ENCODE measurements at regions not wholly inside any gene's neighbourhood (a gene's known extent, or its start where the extent isn't known, plus 50 kb on each side); places are given as distances from the start of the nearest gene placed in this dataset.

GRCh38 chr2:42969231-42970150 lies 177.1 kb upstream of the HAAO start:
- DNase-seq = no peak

GRCh38 chr2:42967959-42968674 lies 175.7 kb upstream of the HAAO start:
- no peak for DNase-seq

- no peak for DNase-seq
These were observed 173.5 kb upstream of the HAAO start for GRCh38 chr2:42965910-42966309.

GRCh38 chr2:42965196-42965595 lies 172.8 kb upstream of the HAAO start:
- no peak for DNase-seq

GRCh38 chr2:42964439-42965083 lies 172.2 kb upstream of the HAAO start:
- DNase-seq = no peak

- no peak for DNase-seq
These were observed 171.2 kb upstream of the HAAO start for GRCh38 chr2:42963452-42964068.

- no peak for DNase-seq
These were observed 170.1 kb upstream of the HAAO start for GRCh38 chr2:42962508-42962953.

- no peak for DNase-seq
These were observed 169.6 kb upstream of the HAAO start for GRCh38 chr2:42961961-42962360.

- DNase-seq = no peak
These were observed 169.0 kb upstream of the HAAO start for GRCh38 chr2:42961385-42961811.

- no peak for DNase-seq
These were observed 168.4 kb upstream of the HAAO start for GRCh38 chr2:42960842-42961180.

GRCh38 chr2:42960002-42960841 lies 167.8 kb upstream of the HAAO start:
- no peak for DNase-seq

GRCh38 chr2:42959234-42960001 lies 167.0 kb upstream of the HAAO start:
- no peak for DNase-seq

- DNase-seq = no peak
These were observed 166.4 kb upstream of the HAAO start for GRCh38 chr2:42958741-42959233.

- DNase-seq = no peak
These were observed 165.5 kb upstream of the HAAO start for GRCh38 chr2:42957861-42958301.

- no peak for DNase-seq
These were observed 164.9 kb upstream of the HAAO start for GRCh38 chr2:42957109-42957860.

- DNase-seq = no peak
These were observed 162.0 kb upstream of the HAAO start for GRCh38 chr2:42954227-42954962.

GRCh38 chr2:42953216-42953615 lies 160.8 kb upstream of the HAAO start:
- no peak for DNase-seq

GRCh38 chr2:42951263-42951938 lies 159.0 kb upstream of the HAAO start:
- DNase-seq = no peak

- DNase-seq = no peak
These were observed 156.7 kb upstream of the HAAO start for GRCh38 chr2:42949125-42949524.
